BJ (cell line): ENCODE measurements at regions not wholly inside any gene's neighbourhood (a gene's known extent, or its start where the extent isn't known, plus 50 kb on each side); places are given as distances from the start of the nearest gene placed in this dataset.

ENCODE experiments used
- CTCF ChIA-PET: fragments of 350-600 bp; formaldehyde crosslinking; extraction: SDS; loops from one replicate; lab custom pipeline; 2021; ENCODE audit warnings: antibody characterized with exemption, inconsistent platforms; lab: Yijun Ruan, JAX
- POLR2A ChIA-PET: fragments of 300-600 bp; sonication (Branson Sonifier 250); formaldehyde crosslinking; extraction: SDS; loops from one replicate; lab custom pipeline; 2021; ENCODE audit warnings: antibody characterized with exemption; lab: Charles Lee
- DNase-seq: peaks from one replicate; pipeline ENCODE4 v3.0.0-alpha.2; 2011; ENCODE audit warnings: low read depth
- H3K27me3 ChIP-seq: 2 replicates; pipeline ENCODE4 v1.6.0; 2011; ENCODE audit warnings: low read length; ENCODE audit not compliant: control insufficient read depth, insufficient read depth
- H3K36me3 ChIP-seq: 2 replicates; pipeline ENCODE4 v1.5.1; 2011; ENCODE audit warnings: low read length; ENCODE audit not compliant: control insufficient read depth, insufficient read depth
- H3K4me3 ChIP-seq: 2 replicates; pipeline ENCODE4 v1.5.1; 2011; ENCODE audit warnings: low read depth, mild to moderate bottlenecking, control low read depth, low read length
- TF ChIP-seq, protein P1 (sequence below): IDR thresholded peaks from 2 replicates; pipeline ENCODE4 v1.5.1; 2011; ENCODE audit warnings: low read depth, mild to moderate bottlenecking, control low read depth, inconsistent platforms, low read length, moderate library complexity; ENCODE audit not compliant: insufficient read depth

DNA sequence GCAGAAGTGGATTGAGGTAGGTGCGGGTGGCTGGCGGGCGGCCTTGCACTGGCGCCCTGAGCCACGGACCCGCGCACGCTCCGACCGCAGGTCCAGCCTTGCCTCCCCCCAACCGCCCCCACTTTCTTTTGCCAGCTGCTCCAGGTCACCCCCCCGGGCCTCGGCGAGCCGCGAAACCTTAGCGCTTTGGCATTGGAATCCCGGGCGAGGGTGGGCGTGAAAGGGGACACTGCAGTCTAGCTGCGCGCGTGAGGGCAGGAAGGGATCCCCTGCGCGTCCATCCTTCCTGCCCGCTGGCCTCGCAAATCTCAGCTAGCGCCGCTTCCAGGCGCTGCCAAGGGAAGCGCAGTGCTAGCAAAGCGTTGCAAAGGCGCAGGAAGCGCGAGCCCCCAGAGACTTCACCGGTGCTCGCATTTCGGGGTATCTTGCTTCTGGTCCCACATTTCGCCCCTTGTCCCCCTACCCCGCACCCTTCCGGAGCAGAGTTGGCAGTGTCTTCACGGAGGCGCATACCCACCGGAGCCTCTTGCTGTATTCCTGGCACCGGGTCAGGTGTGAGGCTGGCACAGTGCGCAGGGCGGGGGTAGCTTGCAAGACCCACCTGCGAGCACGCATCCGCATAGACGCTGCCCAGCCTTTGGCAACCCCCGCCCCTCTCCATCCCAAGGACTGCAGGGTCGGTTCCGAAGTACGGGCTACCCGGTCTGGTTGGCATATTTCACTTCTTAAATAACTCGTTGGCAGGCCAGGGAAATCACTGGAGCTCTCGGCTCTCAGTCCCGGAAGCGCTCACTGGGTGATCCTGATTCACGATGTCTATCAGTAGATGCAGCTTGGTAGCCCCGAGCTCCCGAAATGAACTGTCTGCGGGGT, 104.4 kb downstream of the UCHL1 start:
- TF ChIP-seq, protein P1, sequence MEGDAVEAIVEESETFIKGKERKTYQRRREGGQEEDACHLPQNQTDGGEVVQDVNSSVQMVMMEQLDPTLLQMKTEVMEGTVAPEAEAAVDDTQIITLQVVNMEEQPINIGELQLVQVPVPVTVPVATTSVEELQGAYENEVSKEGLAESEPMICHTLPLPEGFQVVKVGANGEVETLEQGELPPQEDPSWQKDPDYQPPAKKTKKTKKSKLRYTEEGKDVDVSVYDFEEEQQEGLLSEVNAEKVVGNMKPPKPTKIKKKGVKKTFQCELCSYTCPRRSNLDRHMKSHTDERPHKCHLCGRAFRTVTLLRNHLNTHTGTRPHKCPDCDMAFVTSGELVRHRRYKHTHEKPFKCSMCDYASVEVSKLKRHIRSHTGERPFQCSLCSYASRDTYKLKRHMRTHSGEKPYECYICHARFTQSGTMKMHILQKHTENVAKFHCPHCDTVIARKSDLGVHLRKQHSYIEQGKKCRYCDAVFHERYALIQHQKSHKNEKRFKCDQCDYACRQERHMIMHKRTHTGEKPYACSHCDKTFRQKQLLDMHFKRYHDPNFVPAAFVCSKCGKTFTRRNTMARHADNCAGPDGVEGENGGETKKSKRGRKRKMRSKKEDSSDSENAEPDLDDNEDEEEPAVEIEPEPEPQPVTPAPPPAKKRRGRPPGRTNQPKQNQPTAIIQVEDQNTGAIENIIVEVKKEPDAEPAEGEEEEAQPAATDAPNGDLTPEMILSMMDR, result no peak
- H3K4me3 ChIP-seq, result peak overlapping the region; percentile 56
- POLR2A ChIA-PET, result interaction anchor here (0.8 kb wide), 2 partner anchors 21 to 85 kb away, joined by 3 to 5 read pairs; no protein-coding TSS in a partner anchor
- no peak for DNase-seq
- H3K27me3 ChIP-seq, result no peaks in the 10 kb centered on the region
- H3K36me3 ChIP-seq, result peaks cover 2% of the 10 kb centered on the region; the same call in 1 of the 2 replicates
- CTCF ChIA-PET, result interaction anchor here (0.6 to 3.2 kb wide), 9 partner anchors 9 to 301 kb away, joined by 3 to 11 read pairs (median 3); no protein-coding TSS in a partner anchor

DNA sequence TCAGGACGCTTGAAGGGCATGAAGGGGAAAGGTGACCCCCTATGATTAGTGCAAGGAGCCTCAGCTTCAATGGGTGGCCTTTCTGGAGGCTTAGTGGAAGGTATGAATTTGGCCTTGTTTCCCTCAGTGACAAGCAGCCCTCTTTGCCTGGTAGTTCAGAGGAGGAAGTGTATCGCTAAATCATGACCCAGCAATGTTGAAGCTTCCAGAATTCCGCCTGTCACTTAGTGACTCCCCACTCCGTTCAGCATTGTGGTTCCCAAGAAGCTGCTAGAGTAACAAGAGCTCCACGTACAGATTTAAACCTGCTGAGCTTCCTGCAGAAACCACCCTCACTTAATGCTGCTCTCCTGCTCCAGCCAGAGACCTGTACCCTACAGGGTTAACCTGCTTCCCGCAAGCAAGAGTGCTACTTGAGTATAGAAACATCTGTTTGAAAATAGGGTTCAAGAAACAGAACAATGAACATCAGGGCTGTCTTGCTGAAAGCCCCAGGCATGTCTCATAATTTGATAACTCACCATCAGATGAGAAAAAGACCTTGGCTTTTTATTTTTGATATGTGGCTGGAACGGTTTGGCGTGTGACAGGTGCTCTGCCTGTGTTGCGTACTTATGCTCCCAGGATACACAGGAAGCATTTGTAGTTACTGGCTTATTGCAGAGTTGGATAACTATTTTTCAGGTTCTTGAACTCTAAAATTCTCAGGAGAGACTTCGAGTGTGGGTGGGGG, 105.2 kb downstream of the UCHL1 start:
- ChIA-PET CTCF (interaction anchor here (1.1 to 3.2 kb wide), 6 partner anchors 8 to 300 kb away, joined by 3 to 11 read pairs (median 4); no protein-coding TSS in a partner anchor), POLR2A (interaction anchor here (0.8 kb wide), 1 partner anchor 85 kb away, joined by 3 read pairs; no protein-coding TSS in a partner anchor)
- no peak for DNase-seq

DNA sequence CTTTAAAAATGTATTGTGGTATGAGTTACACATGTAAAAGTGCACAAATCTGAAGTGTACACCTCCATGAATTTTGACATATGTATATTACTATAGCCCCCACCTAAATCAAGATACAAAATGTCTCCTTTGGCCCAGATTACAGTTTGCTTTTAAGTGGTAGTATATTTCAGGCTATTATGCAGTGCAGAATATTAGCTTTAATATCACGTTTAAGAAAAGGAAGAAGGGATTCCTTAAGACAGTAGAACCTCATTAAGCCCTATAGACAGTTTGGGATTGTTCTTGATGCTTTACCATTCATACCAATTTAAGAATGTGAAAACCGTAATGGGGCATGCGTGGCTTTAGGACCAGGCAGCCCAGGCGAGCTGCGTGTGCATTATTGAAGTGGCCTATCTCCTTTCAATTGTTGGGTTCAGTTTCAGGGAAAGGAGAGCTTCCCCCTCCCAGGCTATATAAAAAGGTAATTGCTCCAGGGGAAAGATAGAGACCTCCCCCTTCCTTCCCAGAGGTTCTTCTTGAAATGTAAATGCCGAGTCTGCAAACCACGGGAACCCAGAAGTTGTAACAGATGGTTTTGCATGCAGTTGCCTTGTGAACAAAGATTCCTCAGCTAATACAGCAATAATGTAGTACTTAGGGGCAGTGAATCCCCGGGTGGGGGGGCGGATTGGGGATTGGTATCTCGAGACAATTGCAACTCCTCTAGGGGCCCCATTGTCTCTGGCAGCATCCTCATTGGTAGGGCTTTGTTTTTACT, 106.1 kb downstream of the UCHL1 start:
- CTCF ChIA-PET, result interaction anchor here (1.2 to 3.2 kb wide), 3 partner anchors 85 to 299 kb away, joined by 3 to 11 read pairs (median 4); no protein-coding TSS in a partner anchor
- no peak for DNase-seq
- Histone ChIP-seq H3K27me3 (no peaks in the 10 kb centered on the region), H3K36me3 (peaks cover 2% of the 10 kb centered on the region; the same call in 1 of the 2 replicates), H3K4me3 (peak overlapping the region; percentile 56)
- POLR2A ChIA-PET, result no interaction called here
- TF ChIP-seq, protein P1, result no peak

More for the DNA sequence above, 105.2 kb downstream of the UCHL1 start:
- Histone ChIP-seq H3K4me3 (peak overlapping the region; percentile 56), H3K27me3 (no peaks in the 10 kb centered on the region), H3K36me3 (peaks cover 2% of the 10 kb centered on the region; the same call in 1 of the 2 replicates)
- TF ChIP-seq, protein P1, result no peak

DNA sequence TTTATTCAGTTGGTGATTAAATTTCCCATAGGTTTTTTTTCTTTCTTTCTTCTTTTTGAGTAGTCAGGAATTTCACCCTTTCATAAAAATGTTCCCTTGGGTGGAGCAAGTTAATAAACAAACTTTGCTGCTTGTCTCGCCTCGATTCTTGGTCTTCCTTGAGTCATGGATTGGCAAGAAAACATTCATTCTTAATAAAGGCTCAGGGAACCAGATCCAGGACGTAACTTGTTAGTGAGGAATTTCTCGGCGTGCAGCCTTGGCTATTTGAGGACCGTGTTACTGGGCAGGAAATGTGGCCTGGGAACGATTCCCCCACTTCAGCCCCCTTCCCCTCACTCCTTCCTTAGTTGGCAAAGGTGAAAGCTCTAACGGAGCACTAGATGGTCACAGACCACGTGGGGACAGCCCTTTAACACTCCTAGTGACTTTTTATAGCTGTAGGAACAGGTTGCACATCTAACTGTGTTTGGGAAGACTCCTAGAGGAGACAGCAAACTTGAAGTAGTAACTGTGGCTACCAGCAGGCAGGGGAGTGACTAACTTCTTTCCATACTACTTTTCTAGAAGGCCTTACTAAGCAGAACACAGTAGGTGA, 106.8 kb downstream of the UCHL1 start:
- DNase-seq, result peak; percentile 85
- 0 out of 2 replicates have a peak overlapping the region, but pooled peaks have one; percentile 5 for H3K4me3 ChIP-seq
- ChIA-PET POLR2A (interaction anchor here (0.6 kb wide), 3 partner anchors 21 to 1141 kb away, joined by 3 to 19 read pairs (median 4); no protein-coding TSS in a partner anchor), CTCF (interaction anchor here (1.2 to 3.2 kb wide), 3 partner anchors 85 to 298 kb away, joined by 3 to 11 read pairs (median 4); no protein-coding TSS in a partner anchor)
- peaks cover 2% of the 10 kb centered on the region; the same call in 1 of the 2 replicates for H3K36me3 ChIP-seq
- no peaks in the 10 kb centered on the region for H3K27me3 ChIP-seq
- TF ChIP-seq, protein P1, result 0 out of 2 replicates have a peak, but pooled peaks have one; percentile 6
